Endothelial cell (in vitro differentiated cells): ENCODE measurements at regions not wholly inside any gene's neighbourhood (a gene's known extent, or its start where the extent isn't known, plus 50 kb on each side); places are given as distances from the start of the nearest gene placed in this dataset.
A peak's percentile ranks its signal among the peaks of the same experiment; 100 is the strongest.

Experiments
- DNase-seq: peaks from one replicate; pipeline ENCODE4 v3.0.0; 2021; ENCODE audit warnings: low spot score
- H3K27ac Mint-ChIP-seq: one replicate; pipeline ENCODE4 v1.8.0; 2021; ENCODE audit warnings: mixed read lengths, inconsistent platforms; ENCODE audit not compliant: unreplicated experiment
- H3K27me3 Mint-ChIP-seq: one replicate; pipeline ENCODE4 v1.8.0; 2021; ENCODE audit warnings: mild to moderate bottlenecking, moderate library complexity, mixed read lengths, inconsistent platforms; ENCODE audit not compliant: unreplicated experiment
- H3K36me3 Mint-ChIP-seq: one replicate; pipeline ENCODE4 v1.8.0; 2021; ENCODE audit warnings: mild to moderate bottlenecking, low read depth, mixed read lengths, inconsistent platforms; ENCODE audit not compliant: unreplicated experiment
- H3K4me1 Mint-ChIP-seq: one replicate; pipeline ENCODE4 v1.8.0; 2021; ENCODE audit warnings: mild to moderate bottlenecking, mixed read lengths, inconsistent platforms; ENCODE audit not compliant: unreplicated experiment
- H3K4me3 Mint-ChIP-seq: one replicate; pipeline ENCODE4 v1.8.0; 2021; ENCODE audit warnings: mild to moderate bottlenecking, mixed read lengths, inconsistent platforms; ENCODE audit not compliant: unreplicated experiment
- H3K9me3 Mint-ChIP-seq: one replicate; pipeline ENCODE4 v1.8.0; 2021; ENCODE audit warnings: mixed read lengths, inconsistent platforms; ENCODE audit not compliant: unreplicated experiment
- CTCF ChIP-seq: fragments of 200-600 bp; sonication (generic); IDR thresholded peaks from one replicate; pipeline ENCODE4 v1.5.0; 2021; ENCODE audit warnings: antibody characterized with exemption; ENCODE audit not compliant: unreplicated experiment

GRCh38 chr14:100662879-100663760, 63.6 kb upstream of the DLK1 start:
- H3K36me3 Mint-ChIP-seq = no peaks in the 10 kb centered on the region
- peaks cover 15% of the 10 kb centered on the region for H3K4me1 Mint-ChIP-seq
- no peak overlapping the region for H3K4me3 Mint-ChIP-seq
- H3K9me3 Mint-ChIP-seq = no peaks in the 10 kb centered on the region
- peak; percentile 76 for DNase-seq
- TF ChIP-seq CTCF = peak; percentile 100
- no peak overlapping the region for H3K27ac Mint-ChIP-seq
- H3K27me3 Mint-ChIP-seq = peaks cover 9% of the 10 kb centered on the region

GRCh38 chr14:100663761-100664052, 63.0 kb upstream of the DLK1 start:
- no peaks in the 10 kb centered on the region for H3K36me3 Mint-ChIP-seq
- no peaks in the 10 kb centered on the region for H3K9me3 Mint-ChIP-seq
- H3K27ac Mint-ChIP-seq = no peak overlapping the region
- H3K4me3 Mint-ChIP-seq = no peak overlapping the region
- H3K27me3 Mint-ChIP-seq = peaks cover 9% of the 10 kb centered on the region
- no peak for DNase-seq
- TF ChIP-seq CTCF = no peak
- peaks cover 17% of the 10 kb centered on the region for H3K4me1 Mint-ChIP-seq

GRCh38 chr14:100664231-100664630, 62.5 kb upstream of the DLK1 start:
- no peak for TF ChIP-seq CTCF
- H3K4me3 Mint-ChIP-seq = no peak overlapping the region
- H3K4me1 Mint-ChIP-seq = peaks cover 22% of the 10 kb centered on the region
- DNase-seq = no peak
- H3K27me3 Mint-ChIP-seq = peaks cover 9% of the 10 kb centered on the region
- H3K27ac Mint-ChIP-seq = no peak overlapping the region
- H3K9me3 Mint-ChIP-seq = no peaks in the 10 kb centered on the region
- no peaks in the 10 kb centered on the region for H3K36me3 Mint-ChIP-seq

- H3K36me3 Mint-ChIP-seq = no peaks in the 10 kb centered on the region
- no peak overlapping the region for H3K27ac Mint-ChIP-seq
- H3K9me3 Mint-ChIP-seq = no peaks in the 10 kb centered on the region
- no peak for TF ChIP-seq CTCF
- H3K4me3 Mint-ChIP-seq = peak overlapping the region; percentile 2
- DNase-seq = no peak
- H3K27me3 Mint-ChIP-seq = peaks cover 9% of the 10 kb centered on the region
- peaks cover 30% of the 10 kb centered on the region for H3K4me1 Mint-ChIP-seq
Observed at GRCh38 chr14:100664841-100665510, 61.7 kb upstream of the DLK1 start.

- H3K4me1 Mint-ChIP-seq = peaks cover 30% of the 10 kb centered on the region
- H3K4me3 Mint-ChIP-seq = no peak overlapping the region
- no peaks in the 10 kb centered on the region for H3K36me3 Mint-ChIP-seq
- H3K27me3 Mint-ChIP-seq = peaks cover 9% of the 10 kb centered on the region
- TF ChIP-seq CTCF = no peak
- no peak for DNase-seq
- no peak overlapping the region for H3K27ac Mint-ChIP-seq
- no peaks in the 10 kb centered on the region for H3K9me3 Mint-ChIP-seq
Observed at GRCh38 chr14:100665511-100666032, 61.1 kb upstream of the DLK1 start.
